Thoracic aorta (tissue), 2 donors: ENCODE measurements at regions not wholly inside any gene's neighbourhood (a gene's known extent, or its start where the extent isn't known, plus 50 kb on each side); places are given as distances from the start of the nearest gene placed in this dataset.

ENCODE experiments used
- ATAC-seq: fragments of 150-250 bp; one replicate; pipeline ENCODE4 v1.8.0; 2017; ENCODE audit warnings: low read depth; ENCODE audit not compliant: insufficient number of reproducible peaks, low FRiP score
- DNase-seq: peaks from one replicate; pipeline ENCODE4 v3.0.0-alpha.2; 2020; ENCODE audit warnings: low spot score
- H3K27ac ChIP-seq, 2 donors: fragments of 200-600 bp; sonication (generic); 1 replicate in 1 of 2; 2 replicates in 1 of 2; pipeline ENCODE4 v1.5.1; 2016; ENCODE audit warnings: mild to moderate bottlenecking in 2 of 2, moderate library complexity in 2 of 2
- H3K27me3 ChIP-seq: fragments of 200-600 bp; sonication (generic); replicated peaks from 2 replicates; pipeline ENCODE4 v1.6.0; 2016; ENCODE audit warnings: mild to moderate bottlenecking; ENCODE audit not compliant: insufficient read depth
- H3K36me3 ChIP-seq: fragments of 200-600 bp; sonication (generic); one replicate; pipeline ENCODE4 v1.5.1; 2016
- H3K4me1 ChIP-seq, 2 donors: fragments of 200-600 bp; sonication (generic); 1 replicate in 1 of 2; 2 replicates in 1 of 2; pipeline versions ENCODE4 v1.5.1 to v1.6.0; 2016; ENCODE audit warnings: low read depth in 2 of 2, mild to moderate bottlenecking in 1 of 2; ENCODE audit not compliant: control insufficient read depth in 1 of 2
- H3K4me3 ChIP-seq: fragments of 200-600 bp; sonication (generic); 2 replicates; pipeline ENCODE4 v1.5.1; 2016; ENCODE audit warnings: mild to moderate bottlenecking
- H3K9me3 ChIP-seq: fragments of 200-600 bp; sonication (generic); 2 replicates; pipeline ENCODE4 v1.5.1; 2016
- TF ChIP-seq, protein P1 (sequence below): fragments of 200-600 bp; sonication (generic); IDR thresholded peaks from one replicate; pipeline ENCODE4 v1.5.1; 2019; ENCODE audit warnings: antibody characterized with exemption

GRCh38 chr9:81119591-81119990, 569.8 kb downstream of the TLE1 start:
- Histone ChIP-seq H3K9me3 (no peaks in the 10 kb centered on the region), H3K4me3 (no peak overlapping the region), H3K4me1 (no peaks in the 10 kb centered on the region), H3K27me3 (no peaks in the 10 kb centered on the region), H3K36me3 (no peaks in the 10 kb centered on the region), H3K27ac (no peak overlapping the region)
- TF ChIP-seq, protein P1, sequence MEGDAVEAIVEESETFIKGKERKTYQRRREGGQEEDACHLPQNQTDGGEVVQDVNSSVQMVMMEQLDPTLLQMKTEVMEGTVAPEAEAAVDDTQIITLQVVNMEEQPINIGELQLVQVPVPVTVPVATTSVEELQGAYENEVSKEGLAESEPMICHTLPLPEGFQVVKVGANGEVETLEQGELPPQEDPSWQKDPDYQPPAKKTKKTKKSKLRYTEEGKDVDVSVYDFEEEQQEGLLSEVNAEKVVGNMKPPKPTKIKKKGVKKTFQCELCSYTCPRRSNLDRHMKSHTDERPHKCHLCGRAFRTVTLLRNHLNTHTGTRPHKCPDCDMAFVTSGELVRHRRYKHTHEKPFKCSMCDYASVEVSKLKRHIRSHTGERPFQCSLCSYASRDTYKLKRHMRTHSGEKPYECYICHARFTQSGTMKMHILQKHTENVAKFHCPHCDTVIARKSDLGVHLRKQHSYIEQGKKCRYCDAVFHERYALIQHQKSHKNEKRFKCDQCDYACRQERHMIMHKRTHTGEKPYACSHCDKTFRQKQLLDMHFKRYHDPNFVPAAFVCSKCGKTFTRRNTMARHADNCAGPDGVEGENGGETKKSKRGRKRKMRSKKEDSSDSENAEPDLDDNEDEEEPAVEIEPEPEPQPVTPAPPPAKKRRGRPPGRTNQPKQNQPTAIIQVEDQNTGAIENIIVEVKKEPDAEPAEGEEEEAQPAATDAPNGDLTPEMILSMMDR: no peak
- DNase-seq: no peak
- ATAC-seq: no peak

DNA sequence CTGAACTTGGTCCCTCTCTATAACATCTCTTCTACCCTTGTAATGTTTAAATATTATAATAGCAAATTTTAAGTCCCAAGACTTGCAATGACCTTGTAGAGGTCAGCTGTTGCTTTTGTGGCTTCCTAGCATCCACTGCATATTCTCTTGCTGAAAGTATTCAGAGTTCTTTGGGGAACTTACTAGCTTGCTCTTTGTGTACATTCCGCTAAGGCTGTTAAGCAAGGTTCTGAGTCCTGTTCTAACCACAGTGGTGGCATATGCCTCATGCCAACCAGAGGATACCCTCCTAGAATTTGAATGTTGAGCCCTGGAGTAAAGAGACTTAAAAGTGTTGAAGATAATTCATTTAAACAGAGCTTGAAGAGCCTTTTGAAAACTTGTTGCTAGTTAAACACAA, 570.9 kb downstream of the TLE1 start:
- no peaks in the 10 kb centered on the region for H3K36me3 ChIP-seq
- no peak for ATAC-seq
- no peak overlapping the region for H3K27ac ChIP-seq
- TF ChIP-seq, protein P1: no peak
- no peaks in the 10 kb centered on the region for H3K9me3 ChIP-seq
- no peak for DNase-seq
- no peak overlapping the region for H3K4me3 ChIP-seq
- no peaks in the 10 kb centered on the region for H3K27me3 ChIP-seq
- H3K4me1 ChIP-seq: no peaks in the 10 kb centered on the region

GRCh38 chr9:81116340-81117137, 572.8 kb downstream of the TLE1 start:
- no peak for ATAC-seq
- H3K36me3 ChIP-seq: no peaks in the 10 kb centered on the region
- H3K4me3 ChIP-seq: no peak overlapping the region
- H3K27ac ChIP-seq: no peak overlapping the region
- no peaks in the 10 kb centered on the region for H3K4me1 ChIP-seq
- DNase-seq: no peak
- no peaks in the 10 kb centered on the region for H3K9me3 ChIP-seq
- TF ChIP-seq, protein P1: no peak
- no peaks in the 10 kb centered on the region for H3K27me3 ChIP-seq

- ATAC-seq (no peak), DNase-seq (no peak)
- H3K4me1 ChIP-seq: no peaks in the 10 kb centered on the region
- H3K36me3 ChIP-seq: no peaks in the 10 kb centered on the region
- no peaks in the 10 kb centered on the region for H3K9me3 ChIP-seq
- H3K27me3 ChIP-seq: no peaks in the 10 kb centered on the region
- H3K4me3 ChIP-seq: no peak overlapping the region
- no peak overlapping the region for H3K27ac ChIP-seq
- TF ChIP-seq, protein P1: no peak
These were observed 575.8 kb downstream of the TLE1 start for GRCh38 chr9:81113453-81114124.

DNA sequence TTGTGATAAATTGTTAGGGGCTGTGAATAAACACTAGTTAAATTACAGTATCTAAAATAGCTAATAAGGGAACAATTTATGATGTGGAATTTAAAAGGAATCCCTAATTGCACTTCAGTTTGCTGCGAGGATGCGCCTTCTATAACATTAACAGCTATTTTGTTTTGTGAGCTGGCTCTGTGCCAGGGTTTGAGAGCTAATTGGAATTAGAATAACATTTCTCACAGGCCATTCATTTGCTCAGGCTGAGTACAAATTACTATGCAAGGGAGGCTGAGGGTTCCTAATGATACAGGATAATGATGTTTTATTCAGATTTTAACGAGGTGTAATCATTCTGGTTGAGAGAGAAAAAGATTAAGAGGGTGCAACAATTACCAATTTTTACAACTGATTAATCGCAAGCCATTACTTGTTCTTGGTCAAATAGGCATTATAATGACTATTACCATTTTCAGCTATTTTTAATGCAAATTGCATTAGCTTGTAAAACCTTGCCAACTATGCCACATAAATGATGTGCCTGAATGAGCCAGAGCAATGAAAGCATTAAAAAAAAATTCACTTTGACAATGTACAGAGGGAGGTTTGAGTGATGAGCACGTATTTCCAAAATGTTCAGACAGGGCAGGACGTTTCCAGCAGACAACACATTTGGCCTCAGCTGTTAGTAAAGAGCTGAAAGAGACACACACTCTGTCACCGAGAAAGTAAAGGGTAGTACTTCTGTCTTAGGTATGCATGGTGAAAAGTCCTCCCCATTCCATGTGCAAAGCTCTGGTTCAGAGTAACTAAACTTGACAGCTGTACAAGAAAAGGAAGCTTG, 576.5 kb downstream of the TLE1 start:
- H3K27me3 ChIP-seq: no peaks in the 10 kb centered on the region
- DNase-seq (no peak), ATAC-seq (no peak)
- no peaks in the 10 kb centered on the region for H3K4me1 ChIP-seq
- no peak overlapping the region for H3K27ac ChIP-seq
- H3K4me3 ChIP-seq: no peak overlapping the region
- H3K36me3 ChIP-seq: no peaks in the 10 kb centered on the region
- TF ChIP-seq, protein P1: no peak
- no peaks in the 10 kb centered on the region for H3K9me3 ChIP-seq
